NCI-H2081 treated with DMSO at 0.1 percent for 48 hours (cell line): ENCODE measurements at regions not wholly inside any gene's neighbourhood (a gene's known extent, or its start where the extent isn't known, plus 50 kb on each side); places are given as distances from the start of the nearest gene placed in this dataset.
"Not testable (repeated sequence)": the region's sequence is repeated elsewhere in the genome, so short reads cannot be mapped to it uniquely, and the experiment has no call there.

Experiments
- DNase-seq: peaks from one replicate; lab custom pipeline; 2025; lab: John Stamatoyannopoulos, UW

DNA sequence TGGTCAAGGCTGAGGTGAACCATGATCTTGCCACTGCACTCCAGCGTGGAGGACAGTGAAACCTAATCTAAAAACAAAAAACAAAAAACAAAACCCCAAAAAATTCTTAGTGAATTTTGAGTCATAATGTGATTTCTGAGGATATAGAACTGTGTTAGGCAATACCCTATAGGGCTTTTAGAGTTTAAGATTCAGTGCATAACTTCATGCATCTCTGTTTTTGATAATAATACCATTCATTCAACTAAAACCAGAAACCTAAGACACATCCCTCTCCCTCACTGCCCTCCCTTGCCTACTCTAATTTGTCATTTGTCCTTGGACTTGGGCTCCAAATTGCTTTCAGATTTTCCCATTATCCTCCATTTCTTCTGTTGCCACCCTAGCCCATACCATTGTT is 405.7 kb upstream of the EDIL3 start:
- no peak for DNase-seq

DNA sequence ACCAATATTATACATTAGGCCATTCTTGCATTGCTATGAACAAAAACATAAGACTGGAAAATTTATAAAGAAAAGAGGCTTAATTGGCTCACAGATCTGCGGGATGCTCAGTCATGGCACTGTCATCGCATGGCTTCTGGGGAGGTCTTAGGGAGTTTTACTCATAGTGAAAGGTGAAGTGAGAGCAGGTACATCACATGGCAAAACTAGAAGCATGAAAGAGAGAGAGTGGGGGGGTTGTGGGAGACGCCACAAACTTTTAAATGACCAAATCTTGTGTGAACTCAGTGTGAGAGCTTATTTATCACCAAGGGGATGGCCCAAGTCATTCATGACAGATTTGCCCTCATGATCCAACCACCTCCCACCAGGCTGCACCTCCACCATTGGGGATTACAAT is 398.3 kb upstream of the EDIL3 start:
- DNase-seq = no peak

DNA sequence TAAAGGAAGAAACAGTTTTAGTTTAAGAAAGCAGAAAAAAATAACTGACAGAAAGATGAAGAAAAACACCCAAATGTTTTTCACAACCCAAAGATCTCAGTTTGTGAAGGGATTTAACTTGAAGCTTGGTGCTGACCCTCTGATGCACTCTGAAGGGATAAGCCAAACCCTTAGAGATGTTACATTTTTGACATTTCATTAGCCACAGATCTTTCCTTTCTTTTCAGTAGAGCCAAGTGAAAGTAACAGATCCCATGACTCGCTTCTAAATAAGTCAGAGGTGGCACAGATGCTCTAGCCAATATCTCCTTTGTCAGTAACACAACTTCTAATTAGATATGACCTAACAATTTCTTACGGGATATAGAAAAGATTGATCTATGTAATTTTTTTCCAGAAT is 394.5 kb upstream of the EDIL3 start:
- DNase-seq = no peak

DNA sequence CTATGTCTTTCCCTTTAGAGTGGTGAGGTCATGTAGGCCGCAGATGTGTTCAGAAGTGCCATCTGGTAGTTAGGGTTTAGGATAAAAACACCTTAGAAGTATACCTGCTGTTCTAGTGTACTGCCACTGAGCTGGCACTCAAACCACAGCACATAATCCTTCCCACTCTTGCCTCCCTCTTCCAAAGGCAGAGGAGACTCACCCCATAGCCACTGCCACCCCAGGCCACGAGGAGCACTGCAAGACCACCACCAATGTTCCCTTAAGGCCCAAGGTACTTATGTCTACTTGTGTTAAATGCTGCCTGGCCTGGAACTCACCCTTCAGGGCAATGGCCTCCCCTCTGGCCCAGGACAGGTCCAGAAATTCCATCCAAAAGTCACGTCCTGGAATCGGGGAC is 379.5 kb upstream of the EDIL3 start:
- DNase-seq = no peak

DNA sequence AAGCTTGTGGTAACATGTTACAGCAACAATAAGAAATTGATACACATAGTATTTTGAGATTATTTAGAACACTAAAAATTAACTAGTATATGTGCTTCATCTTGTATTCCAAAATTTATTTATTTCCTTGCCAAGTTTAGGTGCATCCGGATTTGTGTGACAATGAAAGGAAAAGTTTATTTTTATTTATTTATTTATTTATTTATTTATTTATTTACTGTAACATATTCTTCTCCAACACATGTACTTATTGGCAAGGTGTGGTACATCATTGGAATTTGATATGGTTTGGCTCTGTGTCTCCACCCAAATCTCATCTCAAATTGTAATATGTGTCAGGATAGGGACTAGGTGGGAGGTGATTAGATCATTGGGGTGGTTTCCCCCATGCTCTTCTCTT is 373.3 kb upstream of the EDIL3 start:
- no peak for DNase-seq

DNA sequence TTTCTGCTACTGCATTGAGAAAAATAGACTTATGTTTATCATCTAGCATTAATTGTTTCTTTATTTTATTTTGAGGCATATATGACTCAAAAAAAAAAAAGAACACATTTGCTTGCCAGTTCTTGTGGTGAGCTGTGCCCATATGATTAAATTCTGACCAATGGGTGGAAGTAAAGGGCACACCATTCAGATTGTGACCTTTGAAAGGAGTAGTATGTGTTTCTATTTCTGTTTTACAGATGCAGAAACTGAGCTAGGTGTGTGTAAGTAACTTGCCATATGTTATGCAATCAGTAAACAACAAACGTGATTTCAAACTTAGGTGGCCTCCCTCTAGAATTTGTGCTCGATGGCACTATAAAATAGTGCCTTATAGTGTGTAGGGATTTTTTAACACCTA is 368.1 kb upstream of the EDIL3 start:
- DNase-seq = no peak

DNA sequence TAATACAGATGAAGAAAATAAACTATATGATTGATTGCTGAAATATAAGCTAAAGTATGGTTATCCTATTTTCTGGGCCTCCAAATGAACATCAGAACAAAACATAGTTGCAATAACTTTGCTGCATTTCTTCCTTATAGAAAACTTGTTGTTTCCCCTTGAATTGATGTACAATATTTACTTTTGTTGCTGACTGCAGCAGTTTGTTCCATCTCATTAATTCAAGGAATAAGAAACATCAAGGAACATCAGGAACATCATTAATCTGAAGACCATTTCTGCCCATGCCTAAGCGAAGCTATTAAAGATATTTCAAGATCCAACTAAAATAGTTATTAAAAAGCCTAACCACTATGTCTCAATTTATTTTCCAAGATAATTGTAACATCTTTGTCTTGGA is 363.6 kb upstream of the EDIL3 start:
- DNase-seq = no peak

DNA sequence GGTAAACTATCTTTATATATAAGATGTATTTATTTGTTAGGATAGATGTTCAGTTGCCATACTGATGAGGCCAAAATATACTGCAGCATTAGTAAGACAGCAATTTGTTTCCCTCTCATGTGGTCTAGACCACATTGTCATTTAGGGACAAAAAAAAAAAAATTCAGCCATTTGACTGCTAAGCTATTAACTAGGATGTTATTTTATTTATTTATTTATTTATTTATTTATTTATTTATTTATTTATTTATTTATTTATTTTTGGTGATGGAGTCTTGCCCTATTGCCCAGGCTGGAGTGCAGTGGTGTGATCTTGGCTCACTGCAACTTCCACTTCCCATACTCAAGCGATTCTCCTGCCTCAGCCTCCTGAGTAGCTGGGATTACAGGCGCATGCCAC is 361.6 kb upstream of the EDIL3 start:
- DNase-seq = not testable (repeated sequence)

DNA sequence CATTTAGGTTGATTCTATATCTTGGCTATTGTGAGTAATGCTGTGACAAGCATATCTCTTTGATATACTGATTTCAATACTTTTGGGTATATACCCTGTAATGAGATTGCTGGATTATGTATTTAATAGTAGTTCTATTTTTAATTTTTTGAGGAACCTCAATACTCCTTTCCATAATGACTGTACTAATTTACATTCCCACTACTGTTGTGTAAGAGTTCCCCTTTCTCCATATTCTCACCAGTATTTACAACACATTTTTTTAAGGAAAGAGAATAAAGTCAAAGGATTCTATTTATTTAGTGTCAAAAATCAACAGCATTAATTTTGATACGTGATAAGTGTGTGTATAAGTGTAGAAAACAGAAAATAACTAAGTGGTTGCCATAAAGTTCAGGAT is 356.4 kb upstream of the EDIL3 start:
- DNase-seq = no peak

DNA sequence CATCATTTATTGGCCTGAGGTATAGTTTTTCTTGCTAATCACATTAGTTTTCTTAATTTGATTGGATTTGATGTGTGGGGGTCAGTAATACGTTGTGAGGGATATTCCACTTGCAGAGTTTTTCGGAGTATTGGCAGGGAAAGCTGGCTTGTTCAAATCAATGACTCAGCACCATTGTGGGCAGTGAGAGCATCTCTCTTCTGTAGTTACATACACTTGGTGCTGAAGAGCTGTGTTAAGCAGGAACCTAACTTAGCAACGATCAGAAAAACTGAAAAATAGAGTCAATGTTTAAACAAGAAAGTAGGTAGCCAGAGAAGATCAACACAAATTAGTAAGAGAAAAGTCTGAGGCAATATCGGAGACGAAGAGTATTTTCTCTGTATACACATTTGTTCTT is 344.6 kb upstream of the EDIL3 start:
- DNase-seq = no peak

DNA sequence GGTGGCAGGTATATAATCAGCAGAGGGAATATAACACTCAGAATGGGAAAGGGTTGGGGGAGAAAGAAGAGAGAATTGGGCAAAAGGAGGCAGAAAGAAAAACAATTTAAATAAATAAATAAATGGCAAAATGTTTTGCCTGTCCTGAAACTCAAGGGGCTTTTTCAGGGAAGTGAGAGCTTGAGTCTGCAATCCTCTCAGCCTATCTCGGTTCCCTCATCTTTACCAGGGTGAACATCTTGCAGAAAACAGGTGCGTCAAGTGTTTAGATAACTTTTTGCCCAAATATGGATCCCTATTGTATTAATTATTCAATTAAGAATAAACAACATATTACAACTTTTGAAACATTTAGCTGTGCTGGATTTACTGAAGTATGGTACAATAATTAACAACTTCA is 343.0 kb upstream of the EDIL3 start:
- no peak for DNase-seq

DNA sequence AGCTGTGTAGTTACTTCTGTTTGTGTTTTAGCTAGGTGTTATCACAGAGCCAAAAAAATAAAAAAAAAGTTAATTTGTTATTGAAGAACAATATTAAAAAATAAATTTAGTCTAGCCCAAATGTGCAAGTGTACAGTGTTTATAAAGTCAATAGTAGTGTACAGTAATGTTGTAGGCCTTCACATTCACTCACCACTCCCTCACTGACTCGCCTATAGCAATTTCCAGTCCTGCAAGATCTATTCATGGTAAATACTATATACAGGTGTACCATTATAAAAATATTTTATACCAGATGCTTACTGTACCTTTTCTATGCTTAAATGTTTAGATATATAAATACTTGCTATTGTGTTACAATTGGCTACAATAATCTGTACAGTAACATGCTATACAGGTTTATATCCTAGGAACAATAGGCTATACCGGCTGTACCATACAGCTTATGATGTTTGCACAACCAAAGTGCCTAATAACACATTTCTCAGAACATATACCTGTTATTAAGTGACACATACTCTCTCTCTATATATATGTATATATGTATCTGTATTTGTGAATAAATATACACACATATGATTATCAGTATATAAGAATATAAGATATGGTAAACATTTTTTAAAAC is 341.4 kb upstream of the EDIL3 start:
- no peak for DNase-seq

DNA sequence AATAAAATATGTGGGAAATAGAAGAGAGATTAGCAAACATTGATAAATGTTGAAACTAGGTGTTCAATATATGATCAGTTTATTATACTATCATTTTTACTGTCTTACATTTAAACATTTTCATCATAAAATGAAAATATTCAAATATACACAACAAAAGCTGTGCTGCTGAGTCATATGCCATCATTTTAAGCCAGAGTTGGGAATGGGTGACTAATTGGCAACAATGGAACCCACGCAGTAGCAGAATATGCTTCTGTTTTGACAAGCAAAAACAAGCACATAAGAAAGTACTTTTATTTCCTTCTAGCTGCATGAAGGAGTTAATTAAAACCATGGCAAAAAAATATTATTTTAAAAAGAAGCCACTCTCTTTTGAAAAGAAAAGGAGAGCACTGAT is 340.0 kb upstream of the EDIL3 start:
- no peak for DNase-seq

DNA sequence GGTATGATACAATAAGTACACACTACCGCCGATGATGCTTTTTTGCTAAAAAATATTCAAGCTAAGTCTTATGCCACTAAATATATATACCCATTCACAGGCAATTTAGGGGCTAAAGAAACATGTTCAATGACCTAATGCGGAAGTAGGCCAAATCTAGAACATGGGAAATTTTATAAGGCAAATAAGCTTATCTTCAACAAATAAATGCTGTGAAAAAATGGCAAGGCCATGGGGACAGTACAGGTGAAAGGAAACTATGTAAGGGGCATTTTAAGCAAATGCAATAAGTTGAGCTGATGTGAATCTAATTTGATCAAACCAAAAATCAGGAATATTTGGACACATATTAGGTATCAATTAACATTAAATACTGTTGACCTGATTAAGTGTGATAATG is 339.5 kb upstream of the EDIL3 start:
- DNase-seq = no peak

DNA sequence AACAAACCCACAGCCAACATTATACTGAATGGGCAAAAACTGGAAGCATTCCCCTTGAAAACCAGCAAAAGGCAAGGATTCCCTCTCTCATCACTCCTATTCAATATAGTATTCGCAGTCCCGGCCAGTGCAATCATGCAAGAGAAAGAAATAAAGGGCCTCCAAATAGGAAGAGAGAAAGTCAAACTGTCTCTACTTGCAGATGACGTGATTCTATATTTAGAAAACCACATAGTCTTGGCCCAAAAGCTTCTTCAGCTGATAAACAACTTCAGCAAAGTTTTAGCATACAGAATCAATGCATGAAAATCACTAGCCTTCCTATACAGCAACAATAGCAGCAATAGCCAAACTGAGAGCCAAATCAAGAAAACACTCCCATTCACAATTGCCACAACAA is 333.7 kb upstream of the EDIL3 start:
- DNase-seq = no peak

DNA sequence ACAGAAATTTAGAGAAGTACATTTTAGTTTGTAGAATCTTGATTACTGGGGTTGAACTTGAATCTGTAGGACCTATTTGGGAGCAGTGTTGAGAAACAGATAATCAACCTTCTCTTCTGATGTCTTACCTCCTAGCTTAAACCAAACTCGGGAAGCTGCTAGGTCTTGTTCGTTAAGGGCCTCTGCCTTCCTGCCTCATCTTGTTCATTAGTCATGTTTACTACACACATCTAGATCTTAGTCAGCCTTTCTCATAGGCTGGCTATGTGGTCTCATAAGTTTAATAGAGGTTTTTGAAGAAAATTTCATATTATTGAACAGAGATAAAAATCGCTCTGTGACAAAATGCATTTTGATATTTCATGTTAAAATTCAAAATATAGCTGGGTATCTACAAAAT is 331.0 kb upstream of the EDIL3 start:
- no peak for DNase-seq

DNA sequence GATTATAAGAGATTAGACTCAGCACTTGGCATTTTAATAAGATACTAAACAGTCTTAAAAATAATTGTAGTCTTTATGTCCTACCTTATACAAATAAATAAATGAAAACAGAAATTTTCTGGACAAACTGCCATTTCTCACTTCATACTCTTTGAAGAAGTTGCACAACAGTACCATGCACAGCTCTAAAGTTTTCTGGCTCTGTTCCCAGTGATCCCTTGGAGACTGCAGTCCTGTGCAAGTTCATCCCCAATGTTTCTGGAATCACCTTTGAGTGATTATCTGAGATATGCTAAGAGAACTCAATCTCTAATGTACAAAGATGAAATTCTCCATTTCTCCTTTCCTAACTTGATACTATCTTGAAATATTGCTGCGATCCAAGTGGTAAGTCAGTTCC is 330.4 kb upstream of the EDIL3 start:
- no peak for DNase-seq

DNA sequence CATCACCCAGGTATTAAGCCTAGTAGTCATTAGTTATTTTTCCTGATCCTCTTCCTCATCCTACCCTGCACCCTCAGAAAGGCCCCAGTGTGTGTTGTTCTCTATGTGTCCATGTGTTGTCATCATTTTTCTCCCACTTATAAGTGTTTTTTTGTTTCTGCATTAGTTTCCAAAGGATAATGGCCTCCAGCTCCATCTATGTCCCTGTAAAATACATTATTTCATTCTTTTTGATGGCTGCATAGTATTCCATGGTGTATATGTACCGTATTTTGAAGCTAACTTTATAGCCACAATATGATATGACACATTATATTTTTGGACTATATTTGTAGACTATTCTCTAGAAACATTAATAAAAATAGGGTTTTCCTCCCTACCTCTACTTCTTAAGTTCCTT is 324.4 kb upstream of the EDIL3 start:
- no peak for DNase-seq

DNA sequence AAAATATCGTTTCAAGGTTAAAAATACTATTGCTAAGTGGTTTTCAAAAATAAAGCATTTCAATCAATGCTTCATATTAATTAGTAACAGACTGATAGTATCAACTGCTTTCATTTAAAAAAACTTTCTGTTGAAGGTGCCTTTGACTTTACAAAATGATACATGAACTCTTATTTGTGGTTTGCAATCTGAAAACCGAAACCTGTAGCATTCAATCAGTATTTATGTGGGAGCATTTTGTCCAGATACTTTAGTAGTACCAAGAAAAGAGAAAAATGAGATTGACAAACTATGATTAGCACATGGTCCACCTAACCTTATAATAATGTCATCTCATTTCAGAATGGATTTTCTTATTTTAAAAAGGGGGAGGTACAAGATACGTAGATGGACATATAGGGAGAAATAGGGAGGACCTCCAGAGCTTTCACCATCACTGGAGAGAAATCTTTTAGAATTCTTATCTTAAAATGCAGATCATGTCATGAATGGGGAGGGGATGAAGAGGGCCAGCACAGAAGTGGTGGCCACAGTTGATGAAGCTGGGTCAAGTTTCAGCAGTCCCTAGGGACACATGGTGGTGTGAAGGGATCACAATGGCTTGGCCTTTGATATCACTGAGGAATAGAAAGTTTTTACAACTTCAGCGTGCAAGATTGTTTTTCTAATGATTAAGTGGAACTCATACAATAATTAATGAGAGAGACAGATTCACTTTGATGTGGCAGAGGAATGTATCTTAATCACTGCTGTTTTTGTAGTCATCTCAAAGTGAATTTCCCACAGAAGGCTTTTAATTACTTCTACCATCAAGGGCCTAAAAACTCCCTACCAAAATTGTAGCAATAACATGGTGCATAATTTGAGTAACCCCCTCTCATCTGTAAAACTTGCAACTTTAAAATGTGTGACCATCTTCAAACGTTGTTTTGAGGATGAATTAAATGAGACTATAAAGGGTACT is 322.3 kb upstream of the EDIL3 start:
- DNase-seq = no peak

DNA sequence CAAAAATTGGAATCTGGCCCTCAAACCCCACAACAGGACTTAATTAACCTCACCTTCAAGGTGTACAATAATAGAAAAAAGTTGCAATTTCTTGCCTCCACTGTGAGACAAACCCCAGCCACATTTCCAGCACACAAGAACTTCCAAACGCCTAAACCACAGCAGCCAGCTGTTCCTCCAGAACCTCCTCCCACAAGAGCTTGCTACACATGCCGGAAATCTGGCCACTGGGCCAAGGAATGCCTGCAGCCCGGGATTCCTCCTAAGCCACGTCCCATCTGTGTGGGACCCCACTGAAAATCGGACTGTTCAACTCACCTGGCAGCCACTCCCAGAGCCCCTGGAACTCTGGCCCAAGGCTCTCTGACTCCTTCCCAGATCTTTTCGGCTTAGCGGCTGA is 315.9 kb upstream of the EDIL3 start:
- DNase-seq = not testable (repeated sequence)

DNA sequence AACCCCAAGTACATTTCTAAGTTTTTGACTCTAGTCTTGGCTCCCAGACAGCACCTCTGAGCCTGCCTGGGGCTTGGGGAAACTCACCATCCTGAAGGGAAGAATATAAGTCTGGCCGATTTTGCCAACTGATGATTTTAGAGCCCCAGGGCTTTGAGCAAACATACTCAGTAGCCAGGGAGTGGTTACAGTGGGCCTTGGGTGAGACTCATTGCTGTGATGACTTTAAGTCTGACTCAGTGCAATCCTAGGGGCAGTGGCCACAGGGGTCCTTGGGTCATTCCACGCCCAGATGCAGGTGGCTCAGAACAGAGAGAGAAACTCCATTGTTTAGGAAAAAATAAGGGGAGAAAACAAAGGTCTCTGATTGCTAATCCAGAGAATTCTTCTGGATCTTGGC is 312.0 kb upstream of the EDIL3 start:
- DNase-seq = no peak

DNA sequence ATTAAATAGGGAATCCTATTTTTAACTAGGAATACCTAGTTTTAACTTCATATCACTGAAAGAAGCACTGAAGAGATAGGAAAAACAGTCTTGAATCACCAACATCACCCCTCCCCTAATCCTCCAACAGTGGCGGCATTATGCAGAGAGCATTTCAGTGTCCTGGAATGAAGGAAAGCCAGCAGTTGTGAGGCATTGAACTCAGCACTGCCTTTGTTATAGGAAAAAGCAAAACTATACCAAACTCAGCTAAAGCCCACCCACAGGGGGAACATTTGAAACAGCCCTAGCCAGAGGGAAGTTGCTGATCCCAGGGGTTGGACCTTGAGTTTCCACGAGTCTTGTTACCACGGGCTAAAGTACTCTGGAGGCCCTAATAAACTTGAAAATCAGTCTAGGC is 310.6 kb upstream of the EDIL3 start:
- no peak for DNase-seq

DNA sequence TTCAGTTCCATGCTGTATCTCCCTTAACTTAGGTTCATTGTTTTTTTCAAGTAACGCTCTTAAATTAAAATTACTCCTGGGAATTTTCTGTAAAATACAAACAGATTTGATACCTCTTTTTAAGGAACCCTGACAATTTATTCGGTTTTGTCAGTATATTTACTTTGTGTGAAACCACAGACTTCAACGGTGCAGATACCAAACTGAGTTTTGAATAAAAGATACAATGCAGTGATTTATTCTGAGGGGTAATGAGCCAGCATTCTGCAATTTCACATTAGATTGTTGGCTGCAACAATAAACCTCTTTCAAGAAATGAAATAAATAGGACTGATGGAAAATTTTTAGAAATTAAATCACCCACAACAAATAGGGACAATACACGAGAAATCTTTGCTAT is 308.6 kb upstream of the EDIL3 start:
- DNase-seq = no peak

DNA sequence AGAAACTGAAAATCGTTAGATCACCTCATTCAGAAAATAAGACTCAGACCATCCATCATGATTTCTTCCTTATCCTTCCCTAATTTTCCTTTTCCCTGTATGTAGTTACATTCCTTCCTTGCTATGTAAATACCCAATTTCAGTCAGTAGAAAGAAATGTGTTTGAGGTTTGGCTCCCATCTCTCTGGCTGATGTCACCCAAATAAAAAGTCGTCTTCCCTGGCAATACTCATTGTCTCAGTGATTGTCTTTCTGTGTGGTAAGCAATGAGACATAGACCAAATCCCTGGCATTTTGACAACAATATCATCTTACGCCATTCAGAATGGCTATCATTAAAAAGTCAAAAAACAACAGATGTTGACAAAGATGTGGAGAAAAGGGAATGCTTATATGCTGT is 303.9 kb upstream of the EDIL3 start:
- no peak for DNase-seq
